ENCODE measurements at regions not wholly inside any gene's neighbourhood (a gene's known extent, or its start where the extent isn't known, plus 50 kb on each side); places are given as distances from the start of the nearest gene placed in this dataset.

GRCh38 chr16:73124665-73125375, 76.9 kb upstream of the ZFHX3 start:
- Histone ChIP-seq H3K36me3 (ENCODE audit: low read depth) (no peaks in the 10 kb centered on the region), H3K4me1 (ENCODE audit: low read depth) (no peaks in the 10 kb centered on the region), H3K4me3 (no peak overlapping the region), H3K9me3 (no peaks in the 10 kb centered on the region)
- no peak for ATAC-seq
- intact Hi-C loops (cut with DNase I, micrococcal nuclease) = no loop called here
- DNase-seq = no peak
- TF ChIP-seq CTCF (IDR thresholded peaks at IDR 0.05) = no peak

- no peaks in the 10 kb centered on the region for H3K4me1 ChIP-seq (ENCODE audit: low read depth)
- no peak overlapping the region for H3K4me3 ChIP-seq
- no peaks in the 10 kb centered on the region for H3K36me3 ChIP-seq (ENCODE audit: low read depth)
- intact Hi-C loops (cut with DNase I, micrococcal nuclease) = no loop called here
- no peak for TF ChIP-seq CTCF (IDR thresholded peaks at IDR 0.05)
- DNase-seq (no peak), ATAC-seq (no peak)
- H3K9me3 ChIP-seq = no peaks in the 10 kb centered on the region
Measured at GRCh38 chr16:73124097-73124652, 76.2 kb upstream of the ZFHX3 start.

- no peak for DNase-seq
- no peak overlapping the region for H3K4me3 ChIP-seq
- no peak for TF ChIP-seq CTCF (IDR thresholded peaks at IDR 0.05)
- intact Hi-C loops (cut with DNase I, micrococcal nuclease) = no loop called here
- H3K36me3 ChIP-seq (ENCODE audit: low read depth) = no peaks in the 10 kb centered on the region
- no peak for ATAC-seq
- H3K9me3 ChIP-seq = peaks cover 2% of the 10 kb centered on the region
- no peaks in the 10 kb centered on the region for H3K4me1 ChIP-seq (ENCODE audit: low read depth)
Measured at GRCh38 chr16:73122604-73123391, 74.9 kb upstream of the ZFHX3 start.

- intact Hi-C loops (cut with DNase I, micrococcal nuclease) = no loop called here
- ATAC-seq = no peak
Measured at GRCh38 chr16:73116576-73116975, 68.6 kb upstream of the ZFHX3 start.

GRCh38 chr16:73113336-73113735, 65.4 kb upstream of the ZFHX3 start:
- no peak overlapping the region for H3K4me3 ChIP-seq
- peaks cover 6% of the 10 kb centered on the region for H3K9me3 ChIP-seq
- no peaks in the 10 kb centered on the region for H3K4me1 ChIP-seq (ENCODE audit: low read depth)
- DNase-seq = no peak
- no peak for ATAC-seq
- no peak for TF ChIP-seq CTCF (IDR thresholded peaks at IDR 0.05)
- intact Hi-C loops (cut with DNase I, micrococcal nuclease) = no loop called here
- no peaks in the 10 kb centered on the region for H3K36me3 ChIP-seq (ENCODE audit: low read depth)

More at GRCh38 chr16:73116576-73116975, 68.6 kb upstream of the ZFHX3 start:
- H3K4me1 ChIP-seq (ENCODE audit: low read depth) = no peaks in the 10 kb centered on the region
- peaks cover 6% of the 10 kb centered on the region for H3K9me3 ChIP-seq
- no peak for TF ChIP-seq CTCF (IDR thresholded peaks at IDR 0.05)
- no peak for DNase-seq
- no peaks in the 10 kb centered on the region for H3K36me3 ChIP-seq (ENCODE audit: low read depth)
- no peak overlapping the region for H3K4me3 ChIP-seq
